Cerebellar nuclear complex (tissue), 1 donor: ENCODE measurements at regions not wholly inside any gene's neighbourhood (a gene's known extent, or its start where the extent isn't known, plus 50 kb on each side); places are given as distances from the start of the nearest gene placed in this dataset.

Experiments used
- DNase-seq, 2 experiments: peaks; one replicate each; lab custom pipeline; 2025; lab: John Stamatoyannopoulos, UW

DNA sequence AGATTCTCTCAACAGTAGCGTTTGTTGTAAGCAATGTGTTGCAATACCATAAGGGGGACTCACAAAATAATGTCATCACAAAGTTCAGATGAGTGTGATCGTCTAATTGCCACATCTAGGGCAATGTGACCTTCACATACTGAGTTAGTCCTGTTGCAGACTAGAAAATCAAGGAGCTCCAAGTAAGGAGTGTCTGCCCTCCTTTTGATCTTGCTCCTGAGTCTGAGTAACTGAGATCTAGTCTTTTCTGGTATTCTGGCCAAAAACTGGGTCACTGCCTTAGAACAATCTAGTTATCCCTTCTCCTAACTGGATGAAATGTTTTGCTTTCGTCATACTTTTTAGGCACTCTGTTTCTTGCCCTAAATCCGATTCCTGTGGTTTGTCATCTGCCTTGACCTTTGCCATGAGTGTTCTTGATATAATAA lies 712.1 kb downstream of the CDH11 start:
- DNase-seq = no peak

DNA sequence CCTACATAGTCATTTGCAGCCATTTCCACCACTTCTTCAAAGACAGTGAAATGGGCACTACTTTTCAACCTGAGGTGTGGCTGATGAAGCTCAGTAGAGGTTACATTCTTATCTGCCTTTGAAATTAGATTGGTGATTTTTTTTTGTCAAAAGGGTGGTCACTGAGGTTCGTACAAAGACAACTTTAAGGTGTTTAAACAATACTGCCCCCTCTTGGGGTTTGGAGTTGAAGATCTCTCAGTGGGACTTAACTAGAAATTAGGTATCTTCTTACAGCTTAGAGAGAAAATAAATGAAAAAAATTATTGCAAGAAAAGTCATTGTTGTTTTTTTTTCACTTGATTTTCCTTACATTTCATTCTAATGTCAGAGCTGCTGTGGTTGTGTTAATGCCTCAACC lies 713.2 kb downstream of the CDH11 start:
- DNase-seq = no peak

DNA sequence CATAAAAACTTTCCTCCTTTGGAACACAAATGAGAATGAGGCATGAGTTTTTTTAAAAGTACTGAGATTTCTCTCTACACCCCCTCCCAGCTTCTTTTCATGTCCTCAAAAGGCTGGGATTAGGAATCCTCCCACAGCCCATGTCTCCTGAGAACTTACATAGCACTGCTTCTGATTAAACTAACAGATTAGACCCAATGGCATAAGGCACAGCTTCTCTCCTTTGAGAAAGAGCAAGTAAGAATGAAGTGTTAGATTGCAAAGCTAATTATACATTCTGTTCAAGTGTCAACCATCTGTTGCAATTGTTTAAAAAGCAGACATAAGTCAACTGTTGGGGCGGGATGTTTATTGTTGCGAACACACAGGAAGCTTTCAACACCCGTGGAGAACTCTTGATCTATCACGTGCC lies 715.1 kb downstream of the CDH11 start:
- DNase-seq = no peak

DNA sequence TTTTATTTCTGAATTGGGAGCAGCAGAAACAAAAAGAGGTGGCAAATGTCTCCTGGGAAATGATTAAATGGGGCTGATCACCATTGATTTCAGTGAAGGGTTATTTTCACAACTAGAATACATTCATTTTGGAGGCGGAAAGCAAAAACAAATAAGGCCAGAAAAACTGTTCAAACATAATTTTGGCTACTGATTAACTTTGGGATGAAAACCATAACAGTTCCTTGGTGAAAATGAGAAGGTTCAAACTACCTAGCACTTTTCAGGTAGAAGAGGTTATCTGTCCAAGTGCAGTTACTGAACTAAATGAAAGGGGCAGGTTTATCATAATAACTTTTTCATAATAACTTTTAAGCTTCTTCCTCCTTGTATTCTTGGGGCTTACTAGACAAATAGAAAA lies 718.5 kb downstream of the CDH11 start:
- DNase-seq = no peak

DNA sequence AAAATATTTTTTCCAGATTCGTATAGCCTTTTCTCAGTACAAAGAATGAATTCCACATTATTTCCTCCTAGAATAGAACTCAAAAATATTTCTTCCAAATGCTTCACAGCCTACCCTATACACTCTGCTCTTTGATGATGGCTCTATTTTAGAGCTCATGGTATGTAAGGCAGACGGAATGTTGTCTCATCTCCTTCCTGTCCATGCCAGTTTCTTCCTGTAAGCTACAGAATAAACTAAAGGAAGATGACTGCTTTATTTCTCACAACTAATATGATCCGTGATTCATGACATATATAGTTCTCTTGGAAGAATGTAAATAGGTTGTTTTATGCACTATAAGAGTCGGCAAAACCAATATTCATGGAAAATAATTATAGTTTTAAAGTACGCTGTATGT lies 723.1 kb downstream of the CDH11 start:
- no peak for DNase-seq

DNA sequence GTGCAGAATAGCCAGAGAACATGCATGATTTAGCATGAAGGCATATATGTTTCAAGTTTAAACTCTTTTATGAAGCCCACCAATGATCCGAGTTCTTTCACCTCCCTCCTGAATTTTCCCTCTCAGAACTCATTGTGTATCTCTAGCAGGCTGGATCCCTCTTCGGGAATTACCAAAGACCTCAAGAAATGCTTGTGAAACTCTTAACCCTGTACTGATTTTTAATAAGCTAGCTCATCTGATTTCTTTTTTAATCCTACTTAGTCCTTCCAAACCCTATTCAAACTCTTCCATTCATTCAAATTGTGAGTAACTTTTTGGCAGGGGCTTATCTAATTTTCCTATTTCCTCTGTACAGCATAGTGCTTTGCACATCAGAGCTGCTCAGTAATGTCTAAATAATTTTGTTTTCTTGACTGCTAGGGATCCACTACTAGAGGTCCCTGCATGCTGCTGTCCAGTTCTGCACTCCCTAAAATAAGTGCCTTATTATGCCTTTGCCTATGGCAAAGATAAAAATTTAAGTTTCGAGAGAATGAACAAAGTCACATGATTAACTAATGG lies 723.8 kb downstream of the CDH11 start:
- DNase-seq = no peak

DNA sequence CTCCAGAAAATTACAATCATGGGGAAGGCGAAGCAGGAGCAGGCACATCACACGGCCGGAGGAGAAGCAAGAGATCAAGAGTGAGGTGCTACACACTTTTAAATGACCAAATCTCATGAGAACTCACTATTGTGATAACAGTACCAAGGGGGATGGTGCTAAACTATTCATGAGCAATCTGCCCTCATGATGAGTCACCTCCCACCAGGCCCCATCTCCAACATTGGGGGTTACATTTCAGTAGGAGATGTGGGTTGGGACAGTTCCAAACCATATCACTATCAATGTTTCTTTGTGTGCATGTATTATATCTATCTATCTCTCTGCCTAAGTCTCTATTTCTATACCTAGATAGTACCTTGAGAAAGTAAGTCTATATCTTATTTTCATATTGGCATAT lies 724.8 kb downstream of the CDH11 start:
- DNase-seq = no peak

DNA sequence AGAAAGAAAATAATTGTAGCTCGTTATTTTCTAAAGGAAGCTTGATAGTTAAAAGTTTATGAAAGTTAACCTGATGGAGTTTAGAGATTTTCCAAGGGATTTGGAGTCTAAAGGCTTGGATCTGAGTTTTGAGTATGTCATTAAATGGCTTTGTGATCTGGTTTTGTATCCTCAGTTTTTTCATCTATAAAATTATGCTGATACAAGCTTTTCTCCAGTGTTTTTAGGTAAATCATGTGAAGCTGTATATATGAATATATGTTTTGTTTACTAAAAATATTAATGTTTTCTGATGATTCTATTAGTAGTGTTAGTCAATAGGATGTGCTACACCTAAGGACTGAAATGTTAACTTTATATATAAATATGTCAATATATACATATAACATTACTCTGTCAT lies 727.8 kb downstream of the CDH11 start:
- DNase-seq = no peak

DNA sequence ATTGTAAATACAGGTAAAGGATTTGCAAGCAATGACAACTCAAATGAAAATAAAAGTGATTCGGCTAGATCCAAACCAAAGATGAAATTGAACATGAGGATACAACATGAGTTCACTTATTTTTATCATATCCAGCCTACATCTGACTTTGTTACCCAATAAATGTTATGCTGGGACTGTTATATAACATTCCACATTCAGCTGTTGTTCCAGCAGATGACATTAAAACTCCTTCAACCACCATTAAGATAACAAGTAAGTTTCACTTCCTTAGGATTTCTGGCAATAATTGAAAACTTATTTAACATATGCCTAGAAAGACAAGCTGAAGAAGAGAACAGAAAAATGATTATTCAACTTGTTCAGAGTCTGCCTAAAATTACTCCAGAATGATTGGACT lies 729.4 kb downstream of the CDH11 start:
- no peak for DNase-seq

DNA sequence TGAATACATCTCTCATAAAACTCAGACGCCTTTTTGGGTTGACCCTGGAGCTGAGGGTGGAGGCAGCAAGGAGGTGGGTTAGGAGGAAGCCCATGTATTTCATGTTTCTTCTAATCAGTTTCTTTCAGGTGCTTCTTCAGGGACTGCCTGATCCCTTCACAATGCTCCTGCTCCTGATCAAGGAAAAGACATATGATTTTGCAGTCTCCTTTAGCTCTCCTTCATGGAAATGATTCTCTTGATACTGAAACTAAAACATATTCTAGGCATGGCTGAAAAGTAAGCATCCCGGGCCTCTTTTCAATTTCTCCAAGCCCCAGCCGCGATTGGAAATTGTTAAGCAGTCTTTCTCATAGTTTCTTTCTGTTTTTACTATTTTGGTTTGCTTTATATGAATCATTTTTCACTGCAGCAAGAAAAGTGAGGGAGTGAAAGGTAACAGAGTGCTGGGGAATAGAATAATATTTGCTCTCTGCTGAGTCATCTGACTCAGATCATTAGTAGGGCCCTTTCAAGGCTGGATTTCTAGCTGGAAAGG lies 730.7 kb downstream of the CDH11 start:
- no peak for DNase-seq

DNA sequence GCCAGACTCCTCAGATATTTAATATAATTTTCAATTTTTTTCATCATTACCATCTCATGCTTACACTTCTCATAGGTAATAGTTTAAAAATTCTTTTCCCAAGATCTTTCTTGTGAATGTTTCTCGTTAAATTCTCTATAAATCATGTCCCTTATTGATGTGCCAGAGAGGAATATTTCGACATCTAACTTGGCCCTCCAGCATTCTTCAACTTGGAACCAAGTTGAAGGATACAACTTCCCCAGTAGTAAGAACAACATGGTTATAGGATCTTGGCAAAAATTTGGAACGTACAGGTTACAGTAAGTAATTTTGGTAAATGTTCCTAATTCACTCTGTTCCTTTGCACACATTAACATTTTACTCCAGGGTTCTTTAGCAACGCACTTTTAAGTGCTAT lies 731.8 kb downstream of the CDH11 start:
- DNase-seq = no peak

DNA sequence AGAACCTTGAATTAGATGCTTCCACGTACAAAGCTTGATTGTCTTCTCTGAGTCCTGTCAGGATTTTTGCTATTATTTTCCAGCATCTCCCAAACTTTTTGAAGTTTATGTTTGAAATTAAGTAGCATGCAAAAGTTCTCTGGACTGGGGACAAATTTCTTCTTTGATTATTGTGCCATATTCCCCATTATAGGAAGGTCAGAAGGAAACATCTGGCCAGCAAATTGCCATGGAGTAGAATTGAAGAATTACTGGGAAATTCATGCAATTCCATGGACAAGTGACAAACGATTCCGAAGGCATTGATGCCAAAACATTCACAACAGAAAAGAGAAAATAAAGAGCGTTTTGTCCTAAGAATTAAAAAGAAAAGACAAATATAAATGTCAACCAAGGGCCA lies 737.2 kb downstream of the CDH11 start:
- no peak for DNase-seq

DNA sequence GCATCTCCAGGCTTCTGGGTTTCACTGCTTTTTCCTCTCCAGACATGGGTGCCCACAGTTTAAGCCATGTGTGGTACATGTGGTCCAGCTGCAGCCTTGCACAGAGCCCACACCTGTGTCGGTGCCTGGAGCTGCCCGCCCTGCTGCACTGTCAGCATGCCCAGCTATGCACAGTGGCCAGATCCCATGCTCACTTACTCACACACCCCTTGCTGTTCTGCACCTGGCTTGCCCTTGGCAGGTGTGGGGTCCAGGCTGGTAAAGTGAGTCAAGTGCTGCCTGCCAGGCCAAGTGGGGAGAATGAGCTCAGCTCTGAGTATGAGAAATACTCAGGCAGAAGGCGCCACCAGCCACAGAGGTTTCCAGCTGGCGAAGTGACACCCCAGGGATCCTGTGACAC lies 739.9 kb downstream of the CDH11 start:
- DNase-seq = no peak

DNA sequence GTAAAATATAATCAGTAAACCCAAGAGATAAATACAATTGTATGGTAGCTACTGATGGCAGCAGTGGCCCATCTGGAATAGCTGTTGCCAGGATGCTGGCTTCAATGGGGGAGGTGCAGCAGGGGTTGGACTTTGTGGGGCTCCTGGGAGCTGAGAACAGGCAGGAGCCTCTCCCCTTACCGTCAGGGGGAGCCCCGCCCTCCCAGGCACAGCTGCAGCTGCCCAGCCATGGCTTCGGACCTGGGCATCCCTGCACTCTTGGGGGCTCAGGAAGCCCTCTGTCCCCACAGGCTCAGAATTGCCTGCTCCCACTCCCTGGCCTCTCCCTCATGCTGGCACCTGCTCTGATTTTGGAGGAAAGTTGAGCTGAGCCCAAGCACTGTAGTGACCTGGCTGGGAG lies 741.1 kb downstream of the CDH11 start:
- no peak for DNase-seq

DNA sequence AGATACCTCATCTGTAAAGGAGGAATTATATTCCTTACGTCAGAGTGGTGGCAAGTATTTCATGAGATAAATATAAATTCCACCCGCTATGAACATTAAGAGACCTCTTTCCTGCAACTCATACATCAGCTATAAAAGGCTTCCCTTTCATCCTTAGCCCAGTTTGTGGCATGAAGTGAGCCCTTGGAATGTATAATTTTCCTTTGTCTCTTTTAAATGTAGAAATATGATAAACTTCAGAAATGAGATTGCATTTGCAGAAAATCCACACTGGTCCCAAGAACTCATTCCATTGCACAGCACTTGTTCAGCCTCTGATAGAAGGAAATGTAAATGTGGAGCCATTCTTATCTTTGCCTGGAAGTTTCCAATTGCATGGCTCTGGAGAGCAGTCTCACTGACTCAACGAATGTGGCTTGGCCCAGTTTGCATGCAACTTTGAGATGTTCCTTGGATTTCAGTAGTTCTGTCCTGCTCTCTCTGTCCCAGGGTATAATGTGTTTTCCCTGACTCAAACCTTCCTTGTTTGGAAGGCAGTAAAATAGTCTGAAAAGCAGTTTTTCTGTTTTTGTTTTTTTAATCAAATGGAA lies 746.4 kb downstream of the CDH11 start:
- no peak for DNase-seq

DNA sequence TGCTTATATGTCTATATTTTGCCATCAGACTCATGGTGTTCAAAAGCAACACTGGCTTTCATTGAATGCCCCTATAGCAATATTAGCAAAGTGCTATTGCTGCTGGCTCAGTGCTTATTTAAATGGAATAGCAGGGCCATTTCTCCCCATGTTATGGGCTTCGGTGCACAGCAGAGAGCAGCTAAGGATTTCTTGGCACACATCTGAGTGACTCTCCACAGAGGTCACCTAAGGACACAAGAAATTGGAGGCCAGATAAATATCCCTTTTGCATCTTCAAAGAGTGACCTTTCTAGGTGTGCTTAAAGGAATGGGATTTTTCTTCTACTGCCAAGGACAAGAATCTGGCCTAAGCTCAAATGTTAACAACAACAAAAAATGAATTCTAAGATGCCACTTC lies 751.8 kb downstream of the CDH11 start:
- DNase-seq = no peak

DNA sequence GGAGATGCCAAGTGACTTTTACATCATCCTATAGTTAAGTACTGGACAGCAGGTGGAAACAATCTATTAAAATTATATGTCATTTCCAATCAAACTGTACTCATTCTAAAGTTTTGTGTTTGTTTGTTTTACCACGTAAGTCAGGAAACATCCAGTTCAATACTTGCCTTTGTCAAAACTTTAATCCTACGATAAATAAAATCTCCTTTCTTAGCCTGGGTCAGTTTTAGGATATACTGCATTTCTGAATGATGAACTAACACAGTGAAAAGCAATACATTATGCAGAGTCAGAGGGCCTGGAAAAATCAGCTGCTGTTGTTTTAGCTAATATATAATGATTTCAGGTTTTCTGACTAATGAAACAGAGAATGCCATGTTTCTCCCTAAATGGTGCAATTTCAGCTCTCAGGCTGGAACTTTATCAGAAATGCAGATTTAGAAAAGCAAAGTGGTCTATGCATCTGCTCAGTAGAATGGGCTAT lies 756.4 kb downstream of the CDH11 start:
- DNase-seq = no peak

DNA sequence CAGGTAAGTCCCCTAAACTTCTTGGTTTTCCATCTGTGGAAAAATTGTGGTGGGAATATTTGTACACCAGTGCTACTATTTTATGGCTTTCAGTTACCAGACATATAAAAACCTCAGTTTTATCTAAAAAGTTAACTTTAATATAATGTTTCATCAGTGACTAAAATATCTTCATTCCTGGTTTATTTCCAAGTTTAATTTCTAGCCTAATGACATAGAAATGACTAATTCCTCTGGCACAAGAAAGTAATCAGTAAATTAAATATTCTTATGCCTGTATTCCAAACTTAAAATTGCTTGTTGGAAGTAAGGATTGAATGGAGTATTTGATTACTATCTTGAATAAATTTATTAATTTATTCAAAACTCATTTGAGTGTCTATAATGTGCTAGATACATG lies 757.0 kb downstream of the CDH11 start:
- no peak for DNase-seq

DNA sequence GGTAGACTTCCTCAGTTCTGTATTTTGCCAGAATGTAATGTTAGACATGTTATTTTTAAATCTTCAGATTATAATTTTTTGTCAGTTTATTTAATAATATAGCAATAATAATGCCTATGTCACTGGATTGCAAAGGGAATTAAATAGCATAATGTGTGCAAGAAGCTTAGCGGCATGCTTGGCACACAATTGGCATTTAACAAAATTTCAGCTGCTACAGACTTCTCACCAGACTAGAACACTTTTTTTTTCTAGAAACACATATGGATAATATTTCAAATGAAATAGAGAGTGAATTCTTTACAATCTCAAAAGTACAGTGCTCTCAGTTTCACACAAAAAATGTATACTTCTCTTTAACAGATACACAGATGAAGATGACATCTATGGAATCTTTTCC lies 757.4 kb downstream of the CDH11 start:
- no peak for DNase-seq

DNA sequence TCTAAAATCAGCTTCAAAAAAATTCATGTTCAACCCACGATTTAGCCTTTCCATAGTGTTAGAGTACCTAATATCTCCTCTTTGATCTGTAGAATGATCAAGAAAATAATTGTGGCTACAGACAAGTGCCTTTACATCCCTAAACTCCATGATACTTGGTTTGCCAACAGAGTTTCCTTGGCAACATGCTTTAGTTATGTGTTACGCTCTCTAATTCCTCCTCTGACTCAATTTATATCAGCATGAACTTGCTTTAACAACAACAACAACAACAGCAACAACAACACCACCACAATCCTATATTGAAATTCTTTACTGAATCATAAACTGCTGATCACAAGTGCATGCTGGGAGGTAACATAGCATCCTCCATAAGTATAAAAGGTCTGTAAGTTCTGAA lies 757.8 kb downstream of the CDH11 start:
- no peak for DNase-seq

DNA sequence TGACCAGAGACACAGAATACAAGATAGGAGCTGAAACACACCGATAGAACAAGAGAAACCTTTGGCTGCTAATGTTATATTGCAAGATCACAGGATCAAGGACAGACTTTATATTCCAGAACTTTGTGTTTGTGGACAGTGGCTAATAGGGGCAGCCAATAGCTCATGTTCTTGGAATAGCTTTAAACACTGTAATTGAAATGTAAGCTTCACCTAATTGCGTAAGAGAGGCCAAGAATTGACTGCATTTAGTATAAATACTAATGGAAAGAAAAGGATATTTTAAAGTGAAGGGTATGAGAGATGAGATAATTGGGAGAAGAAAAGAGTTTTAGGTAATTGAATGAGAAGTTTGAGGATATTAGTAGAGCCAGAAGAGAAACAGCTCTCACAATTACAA lies 758.8 kb downstream of the CDH11 start:
- DNase-seq = no peak

DNA sequence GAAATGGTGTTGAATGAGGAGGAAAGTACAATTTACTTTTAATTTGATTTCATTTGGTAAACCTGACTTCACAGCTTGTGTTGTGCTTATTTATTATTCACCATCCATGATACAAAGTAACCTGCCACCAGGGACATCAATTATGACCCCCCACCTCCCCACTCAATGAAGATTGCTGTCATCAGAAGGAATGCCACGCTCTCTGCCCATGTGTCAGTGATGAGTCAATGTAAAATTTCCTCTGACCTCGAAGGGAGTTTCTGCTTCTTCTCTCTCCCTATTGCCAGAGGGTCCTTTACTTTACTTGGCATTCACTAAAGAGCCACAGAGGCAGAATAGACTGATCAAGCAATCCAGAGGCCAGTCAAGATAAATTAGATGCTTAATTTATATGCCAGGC lies 759.7 kb downstream of the CDH11 start:
- DNase-seq = no peak

DNA sequence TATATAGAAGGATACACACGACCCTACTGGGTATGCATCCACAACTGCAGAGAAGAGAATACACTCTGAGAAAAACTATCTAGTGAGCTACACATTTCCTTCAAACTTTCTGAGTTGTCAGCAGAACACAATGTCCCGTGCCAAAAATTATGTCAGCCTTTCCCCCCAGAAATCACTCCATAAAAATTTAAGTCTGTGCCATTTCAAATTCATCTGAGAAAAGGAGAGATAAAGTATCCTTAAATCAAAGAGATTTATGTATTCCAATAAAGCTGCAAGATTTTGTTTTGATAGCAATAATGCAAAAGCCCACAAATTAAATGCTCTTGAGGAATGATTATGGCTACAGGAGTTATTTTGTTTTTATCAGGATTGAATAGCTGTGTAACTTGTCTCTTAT lies 760.1 kb downstream of the CDH11 start:
- DNase-seq = no peak

DNA sequence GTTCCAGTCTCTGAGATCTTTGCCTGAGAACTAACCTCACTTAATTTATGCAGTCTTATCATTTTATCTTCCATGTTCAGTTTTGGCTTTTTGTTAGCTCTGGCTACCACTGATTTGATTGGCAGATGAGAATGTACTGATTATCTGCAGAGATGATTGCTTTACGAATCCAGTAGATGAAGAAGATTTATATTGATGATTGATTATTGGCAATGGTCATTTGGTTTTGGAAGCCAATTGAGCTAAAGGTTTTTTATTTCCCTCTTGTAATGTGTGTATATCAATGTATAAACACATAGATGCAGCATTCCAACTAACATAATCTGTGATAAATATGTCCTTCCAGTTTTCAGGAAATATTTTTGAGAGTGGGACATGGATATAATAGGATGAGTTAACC lies 763.6 kb downstream of the CDH11 start:
- DNase-seq = no peak
